ENCODE measurements at regions not wholly inside any gene's neighbourhood (a gene's known extent, or its start where the extent isn't known, plus 50 kb on each side); places are given as distances from the start of the nearest gene placed in this dataset.
"Not testable (repeated sequence)": the region's sequence is repeated elsewhere in the genome, so short reads cannot be mapped to it uniquely, and the experiment has no call there.

- DNase-seq (ENCODE audit: low read depth, low spot score) = no peak
These were observed 315.3 kb downstream of the OTUD1 start for GRCh38 chr10:23754179-23754578.

DNA sequence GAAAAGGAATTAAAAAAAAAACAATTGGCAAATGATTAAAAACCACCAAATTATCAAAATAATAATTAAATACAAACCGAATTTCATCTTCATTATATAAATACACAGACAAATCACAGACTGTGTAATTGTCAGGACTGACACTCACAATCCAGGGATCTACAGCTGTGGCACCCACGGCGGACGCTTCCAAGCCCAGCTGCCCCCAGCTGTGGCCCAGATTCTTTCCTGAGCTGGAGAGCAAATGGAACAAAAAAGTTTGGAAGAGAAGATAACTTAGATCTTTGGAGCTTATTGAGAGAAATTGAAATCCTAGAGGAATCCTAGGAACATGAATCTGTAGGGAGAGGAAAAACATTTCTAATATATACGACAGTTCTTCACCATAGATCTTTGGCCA lies 316.1 kb downstream of the OTUD1 start:
- DNase-seq (ENCODE audit: low read depth, low spot score) = no peak

DNA sequence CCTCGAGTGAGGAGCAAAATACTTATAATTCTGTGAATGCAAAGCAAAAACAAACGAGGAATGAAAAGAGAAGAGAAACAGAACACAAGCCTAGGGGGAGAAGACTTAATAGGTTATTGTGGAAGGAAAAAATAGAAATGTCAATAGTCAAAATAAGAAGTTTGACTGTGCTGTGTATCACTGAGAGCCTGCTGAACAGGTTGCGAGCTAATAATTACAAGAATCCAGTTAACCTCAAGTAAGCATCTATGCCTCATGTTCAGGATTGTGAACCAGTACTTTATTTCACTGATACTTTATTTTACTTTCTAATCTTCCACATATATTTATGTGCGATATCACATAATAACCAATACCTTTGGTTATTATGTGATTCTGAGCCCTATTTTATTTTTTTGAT lies 316.7 kb downstream of the OTUD1 start:
- no peak for DNase-seq (ENCODE audit: low read depth, low spot score)

DNA sequence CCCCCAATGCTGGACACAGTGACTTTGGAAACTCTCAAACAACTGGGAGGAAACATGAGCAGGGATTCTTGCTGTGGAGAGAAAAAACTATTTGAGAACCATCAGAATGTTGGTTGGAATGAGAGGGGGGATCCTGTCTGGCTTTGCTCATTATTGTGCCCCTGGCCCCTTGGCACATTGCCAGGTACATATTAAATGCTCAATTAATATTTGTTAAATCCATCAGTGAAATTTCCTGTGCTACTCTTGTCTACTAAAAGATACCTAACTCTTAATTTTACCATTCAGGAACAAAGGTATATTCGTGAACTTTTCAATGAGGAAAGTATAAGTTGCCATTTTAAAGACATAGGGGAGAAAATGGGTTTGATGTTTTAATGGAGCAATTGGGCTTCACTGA lies 329.4 kb downstream of the OTUD1 start:
- DNase-seq (ENCODE audit: low read depth, low spot score) = no peak

GRCh38 chr10:23777153-23777552 lies 338.3 kb downstream of the OTUD1 start:
- DNase-seq (ENCODE audit: low read depth, low spot score) = no peak

DNA sequence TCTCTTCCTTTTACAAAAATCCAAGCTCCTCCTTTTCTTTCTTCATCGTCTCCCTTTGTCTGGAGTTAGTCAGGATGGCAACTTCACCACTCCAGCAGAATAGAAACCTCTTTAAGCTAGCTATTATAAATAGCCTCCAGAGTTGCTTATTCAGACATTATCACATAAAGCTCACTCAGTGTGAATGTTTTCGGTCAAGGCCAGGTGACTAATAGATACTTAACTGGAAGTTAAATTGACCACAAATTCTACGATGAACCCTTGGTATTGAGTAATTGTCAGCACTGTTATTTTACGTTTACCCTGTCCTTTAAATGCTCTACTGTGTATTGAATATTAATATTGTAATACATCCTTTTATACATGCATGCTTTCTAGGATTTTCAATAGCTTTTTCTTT lies 340.4 kb downstream of the OTUD1 start:
- DNase-seq (ENCODE audit: low read depth, low spot score) = no peak

GRCh38 chr10:23780331-23780730 lies 341.5 kb downstream of the OTUD1 start:
- DNase-seq (ENCODE audit: low read depth, low spot score) = no peak

DNA sequence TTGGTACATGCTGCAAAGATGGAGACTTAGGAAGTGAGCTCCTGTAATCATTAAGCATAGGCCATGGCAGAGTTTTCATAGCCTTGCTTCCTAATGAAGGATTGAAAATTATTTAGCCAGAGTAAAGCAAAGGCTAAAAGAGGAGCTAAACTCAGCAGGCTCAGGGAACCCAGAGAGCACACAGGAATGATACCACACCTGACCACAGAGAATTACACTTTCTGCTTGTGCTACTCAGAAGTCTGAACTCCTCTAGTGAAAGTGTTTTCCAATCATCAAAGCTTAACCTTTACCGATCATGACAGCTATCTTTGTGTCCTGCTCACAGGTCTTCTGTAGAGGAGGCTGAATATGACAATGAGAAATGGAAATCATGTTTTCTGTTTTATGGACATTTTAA lies 347.7 kb downstream of the OTUD1 start:
- DNase-seq (ENCODE audit: low read depth, low spot score) = no peak

DNA sequence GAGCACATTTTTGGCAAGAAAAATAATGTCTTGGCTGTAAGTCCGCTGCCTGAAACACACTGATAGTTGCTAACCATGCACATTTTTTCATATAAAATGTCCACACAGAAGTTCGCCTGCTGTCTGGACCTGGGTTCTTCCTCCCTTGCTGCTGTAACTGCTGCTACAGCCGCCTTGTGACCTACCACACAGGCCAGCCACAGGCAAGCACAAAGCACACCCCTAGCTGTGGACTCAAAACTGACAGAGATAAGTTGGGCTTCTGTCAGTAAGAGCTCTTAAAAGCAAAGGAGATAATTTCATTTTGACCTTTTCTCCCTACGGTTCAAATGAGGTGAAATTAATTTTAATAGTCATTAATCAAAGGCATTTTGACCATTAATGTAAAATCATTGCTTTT lies 354.7 kb downstream of the OTUD1 start:
- DNase-seq (ENCODE audit: low read depth, low spot score) = no peak

DNA sequence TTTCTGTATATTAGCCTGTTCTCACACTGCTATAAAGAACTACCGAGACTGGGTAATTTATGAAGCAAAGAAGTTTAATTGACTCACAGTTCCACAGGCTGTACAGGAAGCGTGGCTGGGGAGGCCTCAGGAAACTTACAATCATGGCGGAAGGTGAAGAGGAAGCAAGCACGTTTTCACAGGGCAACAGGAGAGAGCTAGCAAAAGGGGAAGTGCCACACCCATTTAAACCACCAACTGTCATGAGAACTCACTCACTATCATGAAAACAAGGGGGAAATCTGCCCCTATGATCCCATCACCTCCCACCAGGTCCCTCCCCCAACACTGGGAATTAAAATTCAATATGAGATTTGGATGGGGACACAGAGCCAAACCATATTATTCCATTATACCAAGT lies 358.6 kb downstream of the OTUD1 start:
- DNase-seq (ENCODE audit: low read depth, low spot score) = not testable (repeated sequence)

DNA sequence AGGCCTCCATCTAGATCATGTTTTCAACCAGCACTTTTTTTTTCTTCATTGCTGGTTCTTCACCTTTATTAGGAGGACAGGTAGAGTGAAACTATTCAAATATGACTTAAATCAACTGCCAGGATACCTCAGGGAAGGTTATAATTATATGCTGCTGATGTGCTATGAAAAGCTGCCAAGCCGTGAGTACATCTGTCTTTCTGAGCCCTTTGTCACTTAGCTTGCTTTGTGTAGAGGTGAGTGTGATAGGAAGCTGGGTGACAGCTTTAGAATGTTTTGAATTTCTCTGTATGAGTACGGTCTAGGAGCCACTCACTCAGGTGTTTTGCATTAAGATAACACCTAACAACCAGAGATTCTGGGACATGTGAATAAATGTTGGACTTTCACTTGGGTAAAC lies 365.2 kb downstream of the OTUD1 start:
- no peak for DNase-seq (ENCODE audit: low read depth, low spot score)

DNA sequence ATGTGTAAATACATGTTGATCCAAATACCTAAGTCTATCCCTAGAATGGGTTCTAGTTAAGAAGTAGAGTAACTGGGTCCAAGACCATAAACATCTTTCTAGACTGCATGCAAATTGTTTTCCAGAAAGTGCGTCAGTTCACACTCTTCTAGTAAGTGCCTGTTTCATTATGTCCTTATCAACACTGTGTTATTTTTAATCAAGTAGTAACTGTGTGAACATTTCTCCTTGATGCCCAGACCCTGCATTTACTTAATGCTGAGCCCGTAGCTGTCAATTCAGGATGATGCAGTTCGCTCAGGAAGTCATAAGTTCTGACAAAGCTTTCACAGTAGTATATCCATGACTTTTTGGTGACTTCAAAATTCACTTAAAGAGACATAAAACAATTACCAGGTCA lies 374.8 kb downstream of the OTUD1 start:
- DNase-seq (ENCODE audit: low read depth, low spot score) = no peak

GRCh38 chr10:23818484-23818883 lies 379.6 kb downstream of the OTUD1 start:
- DNase-seq (ENCODE audit: low read depth, low spot score) = no peak

GRCh38 chr10:23820792-23821191 lies 381.9 kb downstream of the OTUD1 start:
- DNase-seq (ENCODE audit: low read depth, low spot score) = no peak

- DNase-seq (ENCODE audit: low read depth, low spot score) = no peak
These were observed 384.1 kb upstream of the KIAA1217 start for GRCh38 chr10:23824822-23825221.

- DNase-seq (ENCODE audit: low read depth, low spot score) = no peak
These were observed 382.5 kb upstream of the KIAA1217 start for GRCh38 chr10:23826421-23826820.

GRCh38 chr10:23829556-23829955 lies 379.4 kb upstream of the KIAA1217 start:
- DNase-seq (ENCODE audit: low read depth, low spot score) = no peak

DNA sequence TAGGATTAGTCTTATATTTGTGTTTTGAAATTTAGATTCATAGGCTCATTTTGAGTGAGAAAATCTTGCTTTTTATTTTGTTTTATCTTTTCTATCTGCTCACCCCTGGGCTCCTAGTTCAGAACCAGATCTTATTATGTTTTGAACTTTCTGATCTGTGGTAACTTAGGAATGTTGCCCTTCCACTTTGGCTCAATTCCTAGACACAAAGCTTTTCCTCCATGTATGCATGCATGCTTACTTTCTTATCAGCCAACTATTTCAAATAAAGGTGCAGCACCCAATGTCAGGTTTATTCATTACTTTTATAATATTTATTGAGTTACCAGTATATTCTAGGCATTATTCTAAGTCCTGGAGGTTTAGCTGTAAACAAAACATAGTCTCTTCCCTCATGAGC lies 374.8 kb upstream of the KIAA1217 start:
- no peak for DNase-seq (ENCODE audit: low read depth, low spot score)

GRCh38 chr10:23850631-23851030 lies 358.3 kb upstream of the KIAA1217 start:
- DNase-seq (ENCODE audit: low read depth, low spot score) = no peak

DNA sequence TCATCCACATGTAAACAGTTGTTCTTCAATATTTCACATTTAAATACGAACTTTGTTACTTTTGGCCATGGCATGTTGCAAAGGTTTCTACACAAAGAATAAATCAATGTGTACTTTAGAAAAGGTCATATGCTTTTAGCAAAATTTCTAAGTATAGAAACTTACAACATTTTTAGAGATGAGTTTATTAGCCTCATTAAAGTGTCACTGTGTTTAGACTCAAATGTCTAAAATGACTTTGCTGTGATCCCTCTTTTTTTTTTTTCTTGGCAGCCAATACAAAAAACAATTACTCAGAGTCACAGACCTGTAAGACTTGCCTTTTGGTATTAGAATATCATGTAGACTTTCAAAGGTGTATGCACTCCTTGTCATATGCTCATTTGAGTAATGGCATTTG lies 349.3 kb upstream of the KIAA1217 start:
- DNase-seq (ENCODE audit: low read depth, low spot score) = no peak

GRCh38 chr10:23864631-23865147 lies 344.2 kb upstream of the KIAA1217 start:
- no peak for DNase-seq (ENCODE audit: low read depth, low spot score)

- not testable (repeated sequence) for DNase-seq (ENCODE audit: low read depth, low spot score)
These were observed 342.0 kb upstream of the KIAA1217 start for GRCh38 chr10:23866985-23867384.

- DNase-seq (ENCODE audit: low read depth, low spot score) = no peak
These were observed 340.8 kb upstream of the KIAA1217 start for GRCh38 chr10:23868121-23868520.

DNA sequence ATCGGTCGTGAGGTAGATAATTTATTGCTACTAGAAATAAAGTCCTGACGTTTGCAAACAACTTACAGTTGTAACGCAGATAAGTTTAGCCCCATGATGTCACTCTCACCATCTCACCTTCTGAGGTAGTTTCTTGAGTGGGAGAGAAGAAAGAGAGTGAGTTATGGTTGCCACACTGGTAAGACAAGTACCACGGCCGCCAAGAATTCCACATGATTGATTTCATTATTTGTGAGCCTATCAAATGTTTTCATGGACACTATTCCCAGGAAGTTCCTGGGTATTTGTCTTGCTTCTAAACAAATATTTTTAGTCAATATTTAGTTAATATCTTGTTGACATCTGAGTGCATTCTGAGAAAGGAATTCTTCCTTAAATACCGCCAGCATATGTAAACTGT lies 339.4 kb upstream of the KIAA1217 start:
- no peak for DNase-seq (ENCODE audit: low read depth, low spot score)

DNA sequence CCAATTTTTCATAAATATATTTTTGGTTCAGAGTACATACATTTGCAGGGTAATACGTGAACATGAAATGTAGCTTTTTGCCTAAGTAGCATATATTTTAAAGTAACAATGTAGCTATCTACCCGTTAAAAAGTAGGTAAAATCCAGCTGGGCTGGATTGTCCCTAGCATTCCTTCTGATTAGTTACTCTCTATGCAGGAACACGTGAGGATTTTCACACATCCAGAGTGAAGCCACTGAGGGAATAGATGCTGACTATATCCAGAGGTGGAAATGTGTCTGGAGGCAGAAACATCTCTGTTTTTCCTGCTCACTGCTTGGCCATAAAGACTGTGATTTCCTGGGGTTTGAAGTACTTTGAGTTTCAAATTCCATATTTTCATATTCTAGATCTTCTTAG lies 338.9 kb upstream of the KIAA1217 start:
- DNase-seq (ENCODE audit: low read depth, low spot score) = no peak
